ENCODE measurements at regions not wholly inside any gene's neighbourhood (a gene's known extent, or its start where the extent isn't known, plus 50 kb on each side); places are given as distances from the start of the nearest gene placed in this dataset.

DNA sequence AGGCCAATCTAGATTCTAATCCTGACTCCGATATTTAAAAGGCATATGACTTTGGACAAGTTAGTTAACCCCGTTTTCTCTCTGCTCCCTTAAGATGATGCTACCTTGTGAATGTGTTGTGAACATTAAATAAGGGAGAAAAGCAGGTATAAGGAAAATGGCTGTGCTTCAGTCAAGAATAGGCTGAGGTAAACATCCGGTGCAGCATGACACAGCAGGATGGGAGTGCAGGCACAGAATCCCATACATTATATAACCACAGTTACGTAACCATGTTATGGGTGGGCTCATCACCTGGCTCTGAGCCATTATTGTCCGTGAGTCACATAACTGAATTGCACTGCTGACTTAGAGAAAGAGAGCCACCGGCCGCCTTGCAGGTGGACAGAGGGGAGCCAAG, 382.2 kb upstream of the ANO5 start:
- Histone ChIP-seq H3K27me3 (replicated peaks in 2 of 5; ENCODE audit: control insufficient read depth in 4 of 5, insufficient read depth in 5 of 5, low read length in 4 of 5) (no peaks in the 10 kb centered on the region), H3K9me3 (ENCODE audit: control extremely low read depth in 1 of 5, control insufficient read depth in 4 of 5, insufficient read depth in 2 of 5, low read depth in 1 of 5, low read length in 4 of 5) (no peaks in the 10 kb centered on the region), H3K4me1 (ENCODE audit: control extremely low read depth in 1 of 4, control insufficient read depth in 4 of 4, insufficient read depth in 4 of 4, low read length in 3 of 4) (peaks cover 0 to 9% (median 1%) of the 10 kb centered on the region in 4 experiments), H3K4me3 (ENCODE audit: control insufficient read depth in 1 of 7, extremely low read depth in 1 of 7, insufficient read depth in 4 of 7, low read depth in 2 of 7, low read length in 6 of 7) (no peak overlapping the region), H3K36me3 (ENCODE audit: control insufficient read depth in 4 of 4, insufficient read depth in 4 of 4, low read length in 3 of 4) (no peaks in the 10 kb centered on the region), H3K27ac (ENCODE audit: insufficient read depth in 1 of 2, low read depth in 1 of 2, low read length in 2 of 2, poor library complexity in 1 of 2, severe bottlenecking in 2 of 2) (no peak overlapping the region)
- DNase-seq: peak; percentile 13 to 62 (median 56)
- WGBS (ENCODE audit: insufficient coverage): 74% methylated on average over 6 of the region's 7 CpGs
- ChIA-PET POLR2A (no interaction called here), CTCF (no interaction called here)

DNA sequence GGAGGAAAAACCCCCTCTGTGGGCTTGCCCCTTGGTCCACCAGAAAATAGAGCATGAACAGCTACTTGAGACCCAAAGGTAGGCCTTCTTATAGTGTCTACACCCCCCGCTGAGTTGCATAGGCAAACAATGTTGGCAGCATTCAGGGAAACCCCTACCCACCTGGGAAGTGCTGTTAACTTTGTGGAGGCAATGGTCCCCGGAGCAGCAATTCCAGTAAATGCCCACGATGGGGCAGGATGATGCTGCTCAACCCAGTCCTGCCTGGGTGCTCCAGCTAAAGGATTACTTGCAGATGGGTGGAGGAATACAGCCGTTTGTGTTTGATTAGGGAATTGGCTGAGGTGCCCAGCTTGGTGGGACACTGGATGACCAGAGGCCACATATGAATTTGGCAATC, 381.3 kb upstream of the ANO5 start:
- ChIA-PET POLR2A (no interaction called here), CTCF (no interaction called here)
- no peak overlapping the region for H3K27ac ChIP-seq (ENCODE audit: insufficient read depth in 1 of 2, low read depth in 1 of 2, low read length in 2 of 2, poor library complexity in 1 of 2, severe bottlenecking in 2 of 2)
- WGBS (ENCODE audit: insufficient coverage): 89% methylated on average over 4 of the region's 4 CpGs
- H3K4me3 ChIP-seq (ENCODE audit: control insufficient read depth in 1 of 7, extremely low read depth in 1 of 7, insufficient read depth in 4 of 7, low read depth in 2 of 7, low read length in 6 of 7): no peak overlapping the region
- no peaks in the 10 kb centered on the region for H3K36me3 ChIP-seq (ENCODE audit: control insufficient read depth in 4 of 4, insufficient read depth in 4 of 4, low read length in 3 of 4)
- H3K9me3 ChIP-seq (ENCODE audit: control extremely low read depth in 1 of 5, control insufficient read depth in 4 of 5, insufficient read depth in 2 of 5, low read depth in 1 of 5, low read length in 4 of 5): no peaks in the 10 kb centered on the region
- peaks cover 0 to 9% (median 1%) of the 10 kb centered on the region in 4 experiments for H3K4me1 ChIP-seq (ENCODE audit: control extremely low read depth in 1 of 4, control insufficient read depth in 4 of 4, insufficient read depth in 4 of 4, low read length in 3 of 4)
- no peaks in the 10 kb centered on the region for H3K27me3 ChIP-seq (replicated peaks in 2 of 5; ENCODE audit: control insufficient read depth in 4 of 5, insufficient read depth in 5 of 5, low read length in 4 of 5)
- no peak for DNase-seq

GRCh38 chr11:21814169-21814568, 378.7 kb upstream of the ANO5 start:
- Histone ChIP-seq H3K27ac (ENCODE audit: insufficient read depth in 1 of 2, low read depth in 1 of 2, low read length in 2 of 2, poor library complexity in 1 of 2, severe bottlenecking in 2 of 2) (no peak overlapping the region), H3K4me1 (ENCODE audit: control extremely low read depth in 1 of 4, control insufficient read depth in 4 of 4, insufficient read depth in 4 of 4, low read length in 3 of 4) (peaks cover 0 to 9% (median 1%) of the 10 kb centered on the region in 4 experiments), H3K27me3 (replicated peaks in 2 of 5; ENCODE audit: control insufficient read depth in 4 of 5, insufficient read depth in 5 of 5, low read length in 4 of 5) (no peaks in the 10 kb centered on the region), H3K36me3 (ENCODE audit: control insufficient read depth in 4 of 4, insufficient read depth in 4 of 4, low read length in 3 of 4) (no peaks in the 10 kb centered on the region), H3K9me3 (ENCODE audit: control extremely low read depth in 1 of 5, control insufficient read depth in 4 of 5, insufficient read depth in 2 of 5, low read depth in 1 of 5, low read length in 4 of 5) (no peaks in the 10 kb centered on the region), H3K4me3 (ENCODE audit: control insufficient read depth in 1 of 7, extremely low read depth in 1 of 7, insufficient read depth in 4 of 7, low read depth in 2 of 7, low read length in 6 of 7) (no peak overlapping the region)
- ChIA-PET POLR2A (no interaction called here), CTCF (interaction anchor here (1.0 kb wide), 1 partner anchor 15 kb away, joined by 4 read pairs; no protein-coding TSS in a partner anchor)
- WGBS (ENCODE audit: insufficient coverage): 76% methylated on average over 2 of the region's 3 CpGs
- peak in 2 of 3 donors; percentile 39 to 60 for DNase-seq

DNA sequence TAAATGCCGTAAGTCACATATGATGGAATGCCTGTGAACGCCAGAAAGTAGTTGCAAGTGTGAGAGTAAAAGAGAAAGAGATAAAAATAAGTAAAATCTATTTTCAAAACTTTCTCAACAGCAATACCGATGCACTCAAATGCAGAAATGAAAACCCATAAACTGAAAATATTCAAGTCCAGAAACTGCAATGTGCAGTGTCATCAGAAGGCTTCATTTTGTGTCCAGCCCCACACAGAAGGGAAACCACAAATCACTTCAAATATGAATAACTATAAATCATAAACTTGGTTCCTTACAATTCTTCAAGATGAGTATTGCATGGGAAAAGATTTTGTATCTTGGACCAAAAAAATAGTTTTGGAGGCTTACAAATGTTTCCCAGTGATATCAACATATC, 375.2 kb upstream of the ANO5 start:
- 57% methylated on average over 1 of the region's 3 CpGs for WGBS (ENCODE audit: insufficient coverage)
- POLR2A ChIA-PET: no interaction called here
- no peaks in the 10 kb centered on the region for H3K27me3 ChIP-seq (replicated peaks in 2 of 5; ENCODE audit: control insufficient read depth in 4 of 5, insufficient read depth in 5 of 5, low read length in 4 of 5)
- DNase-seq: peak in 2 of 3 donors; percentile 41 to 65
- H3K27ac ChIP-seq (ENCODE audit: insufficient read depth in 1 of 2, low read depth in 1 of 2, low read length in 2 of 2, poor library complexity in 1 of 2, severe bottlenecking in 2 of 2): no peak overlapping the region
- no peaks in the 10 kb centered on the region for H3K9me3 ChIP-seq (ENCODE audit: control extremely low read depth in 1 of 5, control insufficient read depth in 4 of 5, insufficient read depth in 2 of 5, low read depth in 1 of 5, low read length in 4 of 5)
- CTCF ChIA-PET: no interaction called here
- peaks cover 0 to 3% (median under 1%) of the 10 kb centered on the region in 4 experiments for H3K4me1 ChIP-seq (ENCODE audit: control extremely low read depth in 1 of 4, control insufficient read depth in 4 of 4, insufficient read depth in 4 of 4, low read length in 3 of 4)
- H3K36me3 ChIP-seq (ENCODE audit: control insufficient read depth in 4 of 4, insufficient read depth in 4 of 4, low read length in 3 of 4): no peaks in the 10 kb centered on the region
- H3K4me3 ChIP-seq (ENCODE audit: control insufficient read depth in 1 of 7, extremely low read depth in 1 of 7, insufficient read depth in 4 of 7, low read depth in 2 of 7, low read length in 6 of 7): no peak overlapping the region

DNA sequence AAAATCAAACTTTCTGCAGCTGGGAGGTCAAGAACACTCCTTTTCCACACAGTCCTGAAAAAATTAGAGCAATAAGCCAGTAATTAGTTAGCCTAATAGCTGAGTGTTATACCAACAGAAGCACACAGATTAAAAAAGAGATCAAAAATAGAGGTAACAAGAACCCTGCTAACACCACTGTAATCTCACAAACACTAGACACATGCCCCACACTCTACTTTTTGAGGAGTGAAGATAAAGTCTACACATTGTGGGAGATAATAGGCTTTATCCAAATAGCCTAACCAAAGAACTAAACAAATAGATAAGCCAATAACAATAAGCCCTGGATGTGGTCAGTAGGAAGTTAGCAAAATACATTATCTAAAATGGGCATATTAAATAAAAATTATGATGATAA, 372.7 kb upstream of the ANO5 start:
- DNase-seq: no peak
- no peaks in the 10 kb centered on the region for H3K36me3 ChIP-seq (ENCODE audit: control insufficient read depth in 4 of 4, insufficient read depth in 4 of 4, low read length in 3 of 4)
- CTCF ChIA-PET: no interaction called here

GRCh38 chr11:21825127-21825526, 367.8 kb upstream of the ANO5 start:
- no peaks in the 10 kb centered on the region for H3K9me3 ChIP-seq (ENCODE audit: control extremely low read depth in 1 of 5, control insufficient read depth in 4 of 5, insufficient read depth in 2 of 5, low read depth in 1 of 5, low read length in 4 of 5)
- CTCF ChIA-PET: no interaction called here
- POLR2A ChIA-PET: no interaction called here

More for the DNA sequence above, 372.7 kb upstream of the ANO5 start:
- H3K27me3 ChIP-seq (replicated peaks in 2 of 5; ENCODE audit: control insufficient read depth in 4 of 5, insufficient read depth in 5 of 5, low read length in 4 of 5): no peaks in the 10 kb centered on the region
- no peak overlapping the region for H3K4me3 ChIP-seq (ENCODE audit: control insufficient read depth in 1 of 7, extremely low read depth in 1 of 7, insufficient read depth in 4 of 7, low read depth in 2 of 7, low read length in 6 of 7)
- H3K9me3 ChIP-seq (ENCODE audit: control extremely low read depth in 1 of 5, control insufficient read depth in 4 of 5, insufficient read depth in 2 of 5, low read depth in 1 of 5, low read length in 4 of 5): no peaks in the 10 kb centered on the region
- H3K27ac ChIP-seq (ENCODE audit: insufficient read depth in 1 of 2, low read depth in 1 of 2, low read length in 2 of 2, poor library complexity in 1 of 2, severe bottlenecking in 2 of 2): no peak overlapping the region
- H3K4me1 ChIP-seq (ENCODE audit: control extremely low read depth in 1 of 4, control insufficient read depth in 4 of 4, insufficient read depth in 4 of 4, low read length in 3 of 4): peaks cover 0 to 2% (median 0%) of the 10 kb centered on the region in 4 experiments
- POLR2A ChIA-PET: no interaction called here

DNA sequence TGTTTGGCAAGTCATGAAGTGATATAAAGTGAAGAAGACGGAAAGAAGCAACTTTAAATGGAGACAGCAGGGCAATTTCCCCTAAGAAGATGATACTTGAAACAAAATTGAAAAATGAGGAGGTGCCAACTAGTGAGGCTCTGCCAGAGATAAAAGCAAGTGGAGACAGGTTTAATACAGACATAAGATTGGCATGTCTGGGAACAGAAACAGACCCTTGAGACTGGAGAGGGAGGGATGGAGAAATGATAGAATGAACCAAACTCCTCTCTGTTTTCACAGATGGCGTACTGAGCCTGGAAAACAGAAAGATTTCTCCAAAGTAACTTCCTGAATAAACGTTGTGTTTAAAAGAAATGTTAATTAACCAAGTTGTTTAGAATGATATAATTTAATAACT, 354.5 kb upstream of the ANO5 start:
- no peak overlapping the region for H3K27ac ChIP-seq (ENCODE audit: insufficient read depth in 1 of 2, low read depth in 1 of 2, low read length in 2 of 2, poor library complexity in 1 of 2, severe bottlenecking in 2 of 2)
- H3K9me3 ChIP-seq (ENCODE audit: control extremely low read depth in 1 of 5, control insufficient read depth in 4 of 5, insufficient read depth in 2 of 5, low read depth in 1 of 5, low read length in 4 of 5): peaks cover 0 to 2% (median 0%) of the 10 kb centered on the region in 5 experiments
- ChIA-PET CTCF (no interaction called here), POLR2A (no interaction called here)
- H3K4me1 ChIP-seq (ENCODE audit: control extremely low read depth in 1 of 4, control insufficient read depth in 4 of 4, insufficient read depth in 4 of 4, low read length in 3 of 4): no peaks in the 10 kb centered on the region
- H3K4me3 ChIP-seq (ENCODE audit: control insufficient read depth in 1 of 7, extremely low read depth in 1 of 7, insufficient read depth in 4 of 7, low read depth in 2 of 7, low read length in 6 of 7): no peak overlapping the region
- WGBS (ENCODE audit: insufficient coverage): 100% methylated on average over 1 of the region's 3 CpGs
- no peaks in the 10 kb centered on the region for H3K27me3 ChIP-seq (replicated peaks in 2 of 5; ENCODE audit: control insufficient read depth in 4 of 5, insufficient read depth in 5 of 5, low read length in 4 of 5)
- H3K36me3 ChIP-seq (ENCODE audit: control insufficient read depth in 4 of 4, insufficient read depth in 4 of 4, low read length in 3 of 4): no peaks in the 10 kb centered on the region
- no peak for DNase-seq

More at GRCh38 chr11:21825127-21825526, 367.8 kb upstream of the ANO5 start:
- Histone ChIP-seq H3K36me3 (ENCODE audit: control insufficient read depth in 4 of 4, insufficient read depth in 4 of 4, low read length in 3 of 4) (no peaks in the 10 kb centered on the region), H3K4me3 (ENCODE audit: control insufficient read depth in 1 of 7, extremely low read depth in 1 of 7, insufficient read depth in 4 of 7, low read depth in 2 of 7, low read length in 6 of 7) (no peak overlapping the region), H3K27ac (ENCODE audit: insufficient read depth in 1 of 2, low read depth in 1 of 2, low read length in 2 of 2, poor library complexity in 1 of 2, severe bottlenecking in 2 of 2) (no peak overlapping the region), H3K27me3 (replicated peaks in 2 of 5; ENCODE audit: control insufficient read depth in 4 of 5, insufficient read depth in 5 of 5, low read length in 4 of 5) (no peaks in the 10 kb centered on the region), H3K4me1 (ENCODE audit: control extremely low read depth in 1 of 4, control insufficient read depth in 4 of 4, insufficient read depth in 4 of 4, low read length in 3 of 4) (no peaks in the 10 kb centered on the region)
- DNase-seq: no peak
- 90% methylated on average over 2 of the region's 2 CpGs for WGBS (ENCODE audit: insufficient coverage)

Measured in common myeloid progenitor, CD34-positive (primary cell).